MCF 10A (cell line): ENCODE measurements at regions not wholly inside any gene's neighbourhood (a gene's known extent, or its start where the extent isn't known, plus 50 kb on each side); places are given as distances from the start of the nearest gene placed in this dataset.

ENCODE experiments used
- BruUV-seq: library from RNA; stranded (reverse); fragments of 400-500 nt; replicated peaks from 2 replicates; lab custom pipeline; 2021; lab: Mats Ljungman, UMichigan
- CTCF ChIA-PET: fragments of 300-600 bp; sonication (Branson Sonifier 250); formaldehyde crosslinking; extraction: SDS; loops from one replicate; lab custom pipeline; 2021; ENCODE audit warnings: antibody characterized with exemption, inconsistent platforms; lab: Yijun Ruan, JAX
- POLR2A ChIA-PET: fragments of 300-600, 350-650 bp; sonication (Branson Sonifier 250); formaldehyde crosslinking; extraction: SDS; loops from one replicate; lab custom pipeline; 2020; ENCODE audit warnings: antibody characterized with exemption, inconsistent platforms; lab: Yijun Ruan, JAX
- DNase-seq: peaks from one replicate; pipeline ENCODE4 v3.0.0-alpha.2; 2018; ENCODE audit not compliant: unreplicated experiment
- H3K27ac Mint-ChIP-seq: one replicate; pipeline ENCODE4 v1.8.0; 2022; ENCODE audit warnings: mild to moderate bottlenecking, low read depth, mixed read lengths; ENCODE audit not compliant: unreplicated experiment
- H3K27me3 Mint-ChIP-seq: one replicate; pipeline ENCODE4 v1.8.0; 2022; ENCODE audit warnings: mixed read lengths; ENCODE audit not compliant: insufficient read depth, unreplicated experiment
- H3K36me3 Mint-ChIP-seq: one replicate; pipeline ENCODE4 v1.8.0; 2022; ENCODE audit warnings: mild to moderate bottlenecking, moderate library complexity, mixed read lengths; ENCODE audit not compliant: insufficient read depth, unreplicated experiment
- H3K4me1 Mint-ChIP-seq: one replicate; pipeline ENCODE4 v1.8.0; 2022; ENCODE audit warnings: mixed read lengths; ENCODE audit not compliant: insufficient read depth, unreplicated experiment
- H3K4me3 Mint-ChIP-seq: one replicate; pipeline ENCODE4 v1.8.0; 2022; ENCODE audit warnings: mild to moderate bottlenecking, moderate library complexity, mixed read lengths; ENCODE audit not compliant: unreplicated experiment
- H3K9me3 Mint-ChIP-seq: one replicate; pipeline ENCODE4 v1.8.0; 2022; ENCODE audit warnings: mixed read lengths; ENCODE audit not compliant: unreplicated experiment
- intact Hi-C: fragments of 100-400 bp; cut with micrococcal nuclease; formaldehyde crosslinking; loops from 2 replicates; pipeline ENCODE4 v1.14.1; 2022
- TF ChIP-seq, protein P1 (sequence below): fragments of 200-600 bp; IDR thresholded peaks from one replicate; pipeline ENCODE4 v1.8.0; 2022; ENCODE audit warnings: antibody characterized with exemption, mild to moderate bottlenecking; ENCODE audit not compliant: unreplicated experiment

- no peak overlapping the region for H3K27ac Mint-ChIP-seq
- BruUV-seq: no TSS peak
- peaks cover 6% of the 10 kb centered on the region for H3K9me3 Mint-ChIP-seq
- TF ChIP-seq, protein P1, sequence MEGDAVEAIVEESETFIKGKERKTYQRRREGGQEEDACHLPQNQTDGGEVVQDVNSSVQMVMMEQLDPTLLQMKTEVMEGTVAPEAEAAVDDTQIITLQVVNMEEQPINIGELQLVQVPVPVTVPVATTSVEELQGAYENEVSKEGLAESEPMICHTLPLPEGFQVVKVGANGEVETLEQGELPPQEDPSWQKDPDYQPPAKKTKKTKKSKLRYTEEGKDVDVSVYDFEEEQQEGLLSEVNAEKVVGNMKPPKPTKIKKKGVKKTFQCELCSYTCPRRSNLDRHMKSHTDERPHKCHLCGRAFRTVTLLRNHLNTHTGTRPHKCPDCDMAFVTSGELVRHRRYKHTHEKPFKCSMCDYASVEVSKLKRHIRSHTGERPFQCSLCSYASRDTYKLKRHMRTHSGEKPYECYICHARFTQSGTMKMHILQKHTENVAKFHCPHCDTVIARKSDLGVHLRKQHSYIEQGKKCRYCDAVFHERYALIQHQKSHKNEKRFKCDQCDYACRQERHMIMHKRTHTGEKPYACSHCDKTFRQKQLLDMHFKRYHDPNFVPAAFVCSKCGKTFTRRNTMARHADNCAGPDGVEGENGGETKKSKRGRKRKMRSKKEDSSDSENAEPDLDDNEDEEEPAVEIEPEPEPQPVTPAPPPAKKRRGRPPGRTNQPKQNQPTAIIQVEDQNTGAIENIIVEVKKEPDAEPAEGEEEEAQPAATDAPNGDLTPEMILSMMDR: no peak
- DNase-seq: no peak
- peaks cover 6% of the 10 kb centered on the region for H3K4me1 Mint-ChIP-seq
- H3K27me3 Mint-ChIP-seq: no peaks in the 10 kb centered on the region
- H3K36me3 Mint-ChIP-seq: no peaks in the 10 kb centered on the region
- H3K4me3 Mint-ChIP-seq: no peak overlapping the region
- intact Hi-C loops: no loop called here
- CTCF ChIA-PET: no interaction called here
- POLR2A ChIA-PET: no interaction called here
Observed at GRCh38 chr3:117557464-117558090, 848.0 kb downstream of the TUSC7 start.

GRCh38 chr3:117558681-117559080 lies 849.1 kb downstream of the TUSC7 start:
- DNase-seq: no peak
- Mint-ChIP-seq H3K27me3 (no peaks in the 10 kb centered on the region), H3K4me3 (no peak overlapping the region), H3K36me3 (no peaks in the 10 kb centered on the region), H3K9me3 (peaks cover 6% of the 10 kb centered on the region), H3K4me1 (peaks cover 2% of the 10 kb centered on the region), H3K27ac (no peak overlapping the region)
- TF ChIP-seq, protein P1: no peak
- intact Hi-C loops: no loop called here
- BruUV-seq: no TSS peak
- CTCF ChIA-PET: interaction anchor here (0.6 kb wide), 1 partner anchor 1461 kb away, joined by 3 read pairs; no protein-coding TSS in a partner anchor
- POLR2A ChIA-PET: no interaction called here

GRCh38 chr3:117562000-117562399 lies 852.4 kb downstream of the TUSC7 start:
- Mint-ChIP-seq H3K9me3 (no peaks in the 10 kb centered on the region), H3K27ac (no peak overlapping the region), H3K4me3 (no peak overlapping the region), H3K4me1 (no peaks in the 10 kb centered on the region), H3K27me3 (no peaks in the 10 kb centered on the region), H3K36me3 (no peaks in the 10 kb centered on the region)
- POLR2A ChIA-PET: no interaction called here
- no TSS peak for BruUV-seq
- CTCF ChIA-PET: interaction anchor here (1.0 kb wide), 1 partner anchor 38 kb away, joined by 3 read pairs; no protein-coding TSS in a partner anchor
- no peak for DNase-seq
- TF ChIP-seq, protein P1: no peak
- intact Hi-C loops: no loop called here

DNA sequence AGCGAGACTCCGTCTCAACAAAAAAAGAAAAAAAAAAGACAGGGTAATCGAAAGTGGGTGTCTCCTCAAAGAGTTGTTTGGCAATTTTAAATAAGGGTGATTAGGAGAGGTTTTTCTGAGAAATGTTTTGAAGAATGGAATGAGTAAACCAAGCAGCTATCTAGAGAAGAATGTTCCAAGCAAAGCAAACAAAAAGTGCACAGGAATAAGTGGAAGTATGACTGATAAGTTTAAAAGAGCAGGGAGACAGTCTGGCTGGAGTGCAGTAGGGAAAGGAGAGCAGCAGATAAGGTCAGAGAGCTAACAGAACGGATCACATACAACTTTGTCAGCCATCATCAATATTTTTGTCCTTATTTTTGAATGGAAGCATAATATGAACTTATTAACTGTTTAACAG lies 853.5 kb downstream of the TUSC7 start:
- Mint-ChIP-seq H3K27ac (no peak overlapping the region), H3K9me3 (no peaks in the 10 kb centered on the region), H3K4me1 (no peaks in the 10 kb centered on the region), H3K4me3 (no peak overlapping the region), H3K27me3 (no peaks in the 10 kb centered on the region), H3K36me3 (no peaks in the 10 kb centered on the region)
- ChIA-PET CTCF (interaction anchor here (0.7 kb wide), 1 partner anchor 29 kb away, joined by 3 read pairs; no protein-coding TSS in a partner anchor), POLR2A (no interaction called here)
- BruUV-seq: no TSS peak
- no peak for DNase-seq
- TF ChIP-seq, protein P1: no peak
- intact Hi-C loops: no loop called here
